Activated naive CD4-positive, alpha-beta T cell (primary cell): ENCODE measurements at regions not wholly inside any gene's neighbourhood (a gene's known extent, or its start where the extent isn't known, plus 50 kb on each side); places are given as distances from the start of the nearest gene placed in this dataset.
A peak's percentile ranks its signal among the peaks of the same experiment; 100 is the strongest.

ENCODE experiments used
- DNase-seq, 4 experiments: peaks; one replicate each; lab custom pipeline; 2025; lab: John Stamatoyannopoulos, UW

DNA sequence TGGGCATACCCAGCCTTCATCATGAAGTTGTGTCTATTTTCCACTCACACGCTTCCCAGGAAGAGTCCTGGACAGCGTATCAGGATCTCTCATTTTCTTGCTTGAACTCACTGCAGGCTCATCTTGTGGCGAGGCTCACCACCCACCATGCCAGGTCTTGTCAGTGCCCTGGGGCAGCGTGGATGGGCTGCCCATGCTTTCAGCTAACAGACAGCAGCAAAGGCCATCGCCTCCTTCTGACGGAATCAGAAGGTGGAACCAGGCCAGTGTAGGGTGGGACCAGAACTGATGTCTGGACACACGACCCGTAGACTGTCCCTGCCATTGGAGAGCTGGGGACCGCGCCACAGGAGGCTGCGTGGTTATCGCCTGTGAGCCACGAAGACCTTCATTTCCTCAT is 169.4 kb downstream of the FOXL1 start:
- DNase-seq = no peak

DNA sequence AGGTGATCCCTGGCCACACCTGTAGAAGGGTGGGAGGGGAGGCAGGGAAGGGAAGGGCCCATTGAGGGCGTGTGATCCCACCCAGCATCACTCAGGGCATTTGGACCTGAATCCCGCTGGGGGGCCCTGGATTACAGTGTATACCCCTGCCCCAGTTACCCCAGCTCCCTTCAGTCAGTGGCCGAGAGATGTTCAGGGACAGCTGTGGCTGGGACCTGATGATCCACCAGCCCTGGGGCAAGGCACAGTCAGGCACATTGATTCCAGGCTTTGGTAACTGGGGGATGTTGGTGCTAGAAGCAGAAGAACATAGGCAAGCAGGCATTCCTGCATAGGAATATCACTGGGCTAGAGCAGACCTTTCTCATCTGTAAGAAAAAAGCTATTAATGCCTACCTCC is 170.3 kb downstream of the FOXL1 start:
- DNase-seq = no peak

DNA sequence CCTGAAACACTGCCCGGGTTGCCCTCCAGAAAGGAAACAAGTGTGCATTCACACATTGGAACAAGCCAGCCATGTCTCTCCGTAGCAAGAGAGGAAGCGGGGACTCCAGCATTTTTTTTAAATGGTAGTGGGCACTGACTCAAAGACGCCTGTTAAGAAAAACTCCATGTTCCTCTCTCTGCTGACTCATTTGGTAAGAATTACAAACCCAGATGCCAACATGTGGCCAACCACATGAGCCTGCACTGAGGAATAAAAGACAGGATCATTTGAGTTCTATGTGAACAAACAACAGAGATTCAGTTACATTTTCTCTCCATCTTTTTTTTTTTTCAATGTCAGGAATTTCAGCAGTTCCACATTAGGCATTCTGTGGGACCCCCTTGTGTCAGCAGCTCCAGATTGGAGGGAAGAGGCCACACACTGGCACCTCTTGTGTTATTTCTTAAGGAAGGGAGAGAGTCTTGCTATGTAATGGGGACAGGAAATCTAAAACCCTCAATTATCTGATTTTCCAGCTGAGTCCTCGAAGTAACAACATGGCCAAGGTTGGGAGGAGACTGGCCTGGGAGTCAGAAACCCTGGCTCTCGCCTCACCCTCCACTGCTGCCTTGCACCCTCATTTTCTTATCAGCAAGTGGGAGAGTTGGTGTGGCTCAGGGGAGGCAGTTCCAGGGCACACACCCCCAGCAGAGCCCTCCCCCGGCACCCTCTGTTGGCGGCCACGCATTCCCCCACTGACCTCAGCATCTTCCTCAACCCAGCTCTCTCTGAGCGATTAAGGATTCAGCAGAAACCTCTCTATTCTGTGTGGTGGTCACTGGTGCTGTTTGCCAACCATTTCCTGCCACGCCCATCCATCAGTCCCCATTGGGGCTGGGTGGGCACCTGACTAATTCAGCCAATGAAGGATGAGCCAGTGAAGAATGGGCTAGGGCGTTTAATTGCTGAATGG is 173.0 kb downstream of the FOXL1 start:
- no peak for DNase-seq

DNA sequence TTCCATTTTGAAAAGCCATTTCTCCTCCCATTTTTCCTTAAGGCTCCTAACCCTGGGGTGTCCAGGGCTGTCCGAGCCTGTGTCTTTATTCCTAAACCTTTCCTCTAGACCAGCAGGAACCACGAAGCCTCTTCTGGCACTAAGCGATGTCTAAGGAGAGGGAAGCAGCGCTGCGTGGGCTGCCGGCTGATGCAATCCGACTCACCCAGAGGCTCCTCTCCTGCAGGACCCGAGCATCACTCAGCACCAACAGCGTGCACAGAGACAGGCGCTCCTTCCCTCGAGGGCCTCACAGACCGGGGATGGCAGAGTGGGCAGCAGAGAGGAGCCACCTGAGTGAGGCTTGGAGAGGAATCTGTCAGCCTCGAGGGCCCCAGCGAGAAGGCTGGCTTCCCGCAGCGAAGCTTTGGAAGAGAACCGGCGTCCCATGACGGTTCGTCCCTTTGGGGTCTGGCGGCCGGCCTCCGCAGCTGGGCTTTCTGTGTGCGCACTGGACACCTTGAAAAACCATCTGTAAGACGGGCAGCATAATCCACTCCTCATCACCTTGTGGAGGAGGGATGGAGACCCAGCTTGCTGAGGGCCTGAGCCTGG is 174.3 kb downstream of the FOXL1 start:
- no peak for DNase-seq

DNA sequence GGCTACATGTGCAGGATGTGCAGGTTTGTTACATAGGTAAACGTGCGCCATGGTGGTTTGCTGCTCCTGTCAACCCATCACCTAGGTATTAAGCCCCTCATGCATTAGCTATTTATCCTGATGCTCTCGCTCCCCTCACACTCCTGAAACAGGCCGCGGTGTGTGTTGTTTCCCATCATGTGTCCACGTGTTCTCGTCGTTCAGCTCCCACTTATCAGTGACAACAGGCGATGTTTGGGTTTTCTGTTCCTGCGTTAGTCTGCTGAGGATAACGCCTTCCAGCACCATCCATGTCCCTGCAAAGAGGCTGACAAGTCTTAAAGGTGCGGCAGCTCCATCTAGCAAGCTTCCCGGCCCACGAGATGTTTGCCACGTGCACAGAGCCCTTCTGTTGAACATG is 175.1 kb downstream of the FOXL1 start:
- no peak for DNase-seq

DNA sequence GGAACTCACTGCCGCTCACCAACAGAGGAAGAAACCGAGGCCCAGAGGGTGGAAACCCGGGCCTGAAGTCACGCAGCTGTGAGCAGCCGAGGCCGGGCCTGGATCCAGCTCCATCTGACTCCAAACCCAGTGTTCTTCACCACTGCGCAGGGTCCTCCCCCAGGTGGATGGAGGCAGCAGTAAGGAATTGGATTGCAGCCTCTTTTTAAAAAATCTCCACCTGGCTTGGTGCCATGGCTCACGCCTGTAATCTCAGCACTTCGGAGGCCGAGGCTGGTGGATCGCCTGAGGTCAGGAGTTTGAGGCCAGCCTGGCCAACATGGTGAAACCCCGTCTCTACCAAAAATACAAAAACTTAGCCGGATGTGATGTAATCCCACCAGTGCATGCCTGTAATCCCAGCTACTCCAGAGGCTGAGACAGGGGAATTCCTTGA is 177.2 kb downstream of the FOXL1 start:
- no peak for DNase-seq

DNA sequence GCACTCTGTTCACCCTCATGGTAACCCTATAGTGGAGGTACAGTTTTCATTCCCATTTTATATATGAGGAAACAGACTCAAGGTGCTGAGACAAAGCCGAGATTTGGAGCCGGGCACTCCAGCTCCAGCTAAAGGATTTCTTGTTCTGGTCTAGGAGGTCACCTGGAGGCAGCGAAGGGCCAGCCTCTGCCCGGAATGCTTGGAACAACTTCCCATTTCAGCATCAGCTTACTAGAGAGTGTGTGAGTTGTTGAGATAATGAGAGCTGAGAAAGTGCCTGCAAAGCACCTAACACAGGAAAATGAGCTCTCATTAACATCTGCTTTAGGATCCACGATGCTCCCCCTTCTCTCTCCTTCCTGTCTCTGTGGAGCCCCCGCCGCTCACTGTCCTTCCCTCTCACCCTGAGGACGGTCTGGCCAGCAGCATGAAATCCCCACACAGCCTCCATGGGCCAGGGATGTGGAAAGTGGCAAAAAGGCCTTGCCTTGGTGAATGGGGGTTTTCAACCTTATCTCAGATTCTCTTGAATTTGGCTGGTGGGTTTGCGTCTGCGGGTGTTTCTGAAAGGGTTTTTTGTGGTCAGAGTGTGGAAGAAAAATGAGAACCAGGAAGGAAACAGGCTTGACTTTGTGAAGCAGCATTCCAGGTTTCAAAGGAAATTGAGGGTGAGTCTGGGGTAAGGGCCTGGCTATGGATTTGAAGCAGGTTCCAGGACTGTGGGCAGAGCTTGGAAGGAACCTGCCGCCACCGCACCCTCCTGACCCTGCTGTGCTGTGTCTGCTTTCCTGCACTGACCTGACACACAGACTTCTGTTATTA is 178.7 kb downstream of the FOXL1 start:
- no peak for DNase-seq

DNA sequence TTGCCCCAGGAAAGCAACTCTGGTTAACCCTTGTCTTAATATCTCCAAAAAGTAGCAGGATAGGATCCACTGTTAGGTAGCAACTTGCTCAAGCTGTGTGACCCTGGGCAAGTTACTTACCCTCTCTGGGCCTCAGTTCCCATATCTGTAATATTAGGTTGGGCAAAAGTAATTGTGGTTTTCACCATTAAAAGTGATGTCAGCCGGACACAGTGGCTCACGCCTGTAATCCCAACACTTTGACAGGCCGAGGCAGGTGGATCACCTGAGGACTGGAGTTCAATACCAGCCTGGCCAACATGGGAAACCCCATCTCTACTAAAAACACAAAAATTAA is 179.3 kb downstream of the FOXL1 start:
- no peak for DNase-seq

DNA sequence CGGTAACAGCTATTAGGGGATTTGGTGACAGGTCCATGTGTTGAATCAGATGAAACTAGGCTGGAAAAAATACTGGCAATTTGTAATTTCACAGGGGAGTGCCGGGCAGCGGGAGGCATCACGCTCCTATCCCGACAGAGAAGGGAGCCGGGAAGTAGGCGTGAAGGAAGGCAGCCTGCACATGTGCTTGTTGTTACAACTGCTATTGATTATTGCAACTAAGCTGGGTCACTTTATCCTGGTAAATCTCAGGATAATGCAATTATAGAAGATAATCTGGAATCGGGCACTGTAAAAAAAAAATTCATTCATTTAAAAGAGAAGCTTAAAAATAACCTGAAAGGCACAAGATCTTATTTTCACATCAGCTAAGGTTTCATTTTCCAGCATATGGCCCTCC is 180.6 kb downstream of the FOXL1 start:
- DNase-seq = no peak

DNA sequence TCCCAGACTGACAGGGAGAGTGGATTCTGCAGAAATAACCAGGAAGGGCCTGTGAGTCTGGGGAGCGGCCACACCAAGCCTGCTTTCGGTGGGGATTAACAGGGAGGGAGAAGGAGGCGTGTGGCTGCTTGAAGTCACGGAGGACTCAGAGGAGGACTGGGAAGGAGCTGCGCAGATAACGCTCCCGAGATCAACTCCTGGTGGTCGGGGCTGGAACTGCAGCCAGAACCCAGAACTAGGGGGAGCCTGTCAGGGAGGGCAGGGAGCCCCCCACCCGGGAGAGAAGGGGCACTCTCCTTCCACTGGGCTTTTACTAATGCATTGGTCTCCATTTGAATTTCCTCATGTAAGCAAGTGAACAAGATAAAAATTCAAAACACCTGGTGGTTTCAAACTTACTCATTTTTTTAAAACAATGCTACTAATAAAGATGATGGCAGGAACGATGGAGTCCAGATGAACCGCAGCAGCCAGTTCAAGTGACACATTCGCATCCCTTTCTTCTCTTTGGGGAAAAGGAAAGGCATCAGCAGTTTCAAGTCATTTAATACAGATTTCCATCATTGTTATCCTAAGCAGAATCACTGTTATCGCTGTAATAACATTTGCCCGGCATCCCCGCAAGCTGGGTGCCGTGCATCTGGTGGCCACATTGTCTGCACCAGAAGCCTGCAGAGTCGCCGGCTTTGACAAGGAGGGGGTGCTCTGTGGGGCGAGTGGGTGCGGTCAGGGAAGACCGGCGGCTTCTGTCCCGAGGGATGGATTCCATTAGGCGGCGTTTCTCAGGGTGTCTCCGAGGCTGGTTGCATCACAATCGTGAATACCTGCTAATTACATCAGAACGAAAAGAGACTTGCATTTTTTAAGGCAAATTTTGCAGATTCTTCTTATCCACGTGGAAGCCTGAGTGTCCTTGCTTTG is 183.0 kb downstream of the FOXL1 start:
- DNase-seq = peak in 2 of 4 experiments; percentile 3 to 4

DNA sequence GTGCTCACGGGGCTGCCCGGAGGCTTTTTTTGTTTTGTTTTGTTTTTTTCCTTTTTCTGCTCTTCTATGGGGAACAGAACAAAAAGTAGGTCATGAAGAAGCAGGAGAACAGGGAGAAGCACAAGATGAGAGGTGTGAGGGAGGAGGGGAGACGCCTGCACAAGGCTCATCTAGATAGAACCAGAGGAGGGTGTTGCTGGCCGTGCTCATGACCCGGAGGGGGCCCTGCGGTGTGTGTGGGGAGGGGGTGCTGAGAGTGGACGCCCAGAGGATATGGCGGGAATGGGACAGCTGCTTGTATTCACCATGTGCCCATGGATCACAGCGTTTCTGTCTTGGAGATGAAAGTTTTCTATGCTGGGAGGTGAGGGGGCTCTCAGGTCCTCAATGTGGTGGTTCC is 183.7 kb downstream of the FOXL1 start:
- DNase-seq = no peak

DNA sequence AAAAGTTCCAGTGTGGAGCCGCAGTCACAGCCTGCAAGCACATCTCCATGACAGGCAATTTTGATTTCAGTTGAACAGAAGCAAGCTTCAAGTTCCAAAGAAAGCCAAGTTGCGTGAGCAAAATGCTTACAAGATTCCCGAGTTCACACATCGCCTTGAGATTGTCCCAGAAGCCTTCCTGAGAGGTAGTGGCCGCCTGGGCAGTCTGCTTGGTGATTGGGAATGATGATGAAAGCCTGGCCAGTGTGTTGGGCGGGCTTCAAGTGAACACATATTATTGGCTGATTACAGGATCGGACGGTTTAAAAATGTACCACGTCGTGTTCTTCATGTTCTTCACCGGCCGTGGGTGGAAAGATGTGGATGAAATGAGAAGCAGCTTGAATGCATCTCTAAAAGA is 185.5 kb downstream of the FOXL1 start:
- DNase-seq = no peak

DNA sequence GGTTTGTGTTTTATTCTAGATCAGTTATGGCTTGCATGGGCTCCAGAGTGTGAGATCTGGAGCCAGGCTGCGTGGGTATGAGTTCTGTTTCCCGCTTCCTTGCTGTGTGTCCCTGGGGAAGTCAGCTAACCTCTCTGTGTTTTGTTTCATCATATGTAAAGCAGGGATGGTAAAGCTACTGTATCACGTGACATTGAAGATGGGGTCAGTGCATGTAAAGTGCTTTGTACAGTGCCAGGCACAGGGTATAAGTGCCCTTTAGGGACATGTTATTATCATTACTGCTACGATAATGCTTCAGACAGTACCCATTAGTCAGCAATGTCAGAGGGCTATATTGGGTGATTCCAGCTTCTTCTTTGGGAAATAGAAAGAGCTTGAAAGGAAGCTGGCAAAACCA is 186.2 kb downstream of the FOXL1 start:
- no peak for DNase-seq

DNA sequence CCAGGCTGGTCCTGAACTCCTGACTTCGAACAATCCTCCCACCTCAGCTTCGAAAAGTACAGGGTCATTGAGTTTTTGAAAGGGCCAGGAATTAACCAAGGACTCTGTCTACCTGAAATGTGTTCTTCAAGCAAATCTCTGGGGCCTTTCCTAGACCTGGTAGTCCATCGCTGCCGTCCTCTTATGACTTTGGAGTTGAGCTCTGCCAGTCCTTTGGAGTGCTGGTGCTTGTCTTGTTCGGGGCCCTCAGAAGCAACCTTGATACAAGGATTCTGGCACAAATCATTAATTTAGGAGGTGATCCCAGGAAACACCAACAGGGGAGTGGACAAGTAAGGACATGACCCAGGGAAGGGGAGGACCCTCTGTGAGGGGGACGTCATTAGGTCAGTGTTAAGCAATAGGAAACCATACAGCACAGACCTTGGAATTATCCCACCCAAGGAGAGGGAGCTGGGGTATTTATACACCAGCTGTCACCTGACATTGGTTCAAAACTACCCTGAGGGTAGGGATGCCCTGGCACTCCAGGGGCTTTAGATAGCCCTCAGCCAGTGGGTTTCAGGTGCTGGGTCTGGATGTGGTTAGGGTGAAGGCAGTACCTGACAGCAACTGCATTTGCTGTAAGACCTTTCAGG is 187.2 kb downstream of the FOXL1 start:
- no peak for DNase-seq

DNA sequence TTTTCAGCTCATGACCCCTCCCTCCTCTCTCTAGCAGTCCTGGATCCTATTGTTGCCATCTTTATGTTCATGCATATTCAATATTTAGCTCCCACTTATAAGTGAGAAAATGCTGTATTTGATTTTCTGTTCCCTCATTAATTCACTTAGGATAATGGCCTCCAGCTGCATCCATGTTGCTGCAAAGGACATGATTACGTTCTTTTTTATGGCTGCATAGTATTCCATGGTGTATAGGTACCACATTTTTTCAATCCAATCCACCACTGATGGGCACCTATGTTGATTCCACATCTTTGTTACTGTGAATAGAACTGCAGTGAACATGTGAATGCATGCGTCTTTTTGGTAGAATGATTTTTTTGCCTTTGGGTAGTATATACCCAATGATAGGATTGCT is 188.4 kb downstream of the FOXL1 start:
- no peak for DNase-seq

DNA sequence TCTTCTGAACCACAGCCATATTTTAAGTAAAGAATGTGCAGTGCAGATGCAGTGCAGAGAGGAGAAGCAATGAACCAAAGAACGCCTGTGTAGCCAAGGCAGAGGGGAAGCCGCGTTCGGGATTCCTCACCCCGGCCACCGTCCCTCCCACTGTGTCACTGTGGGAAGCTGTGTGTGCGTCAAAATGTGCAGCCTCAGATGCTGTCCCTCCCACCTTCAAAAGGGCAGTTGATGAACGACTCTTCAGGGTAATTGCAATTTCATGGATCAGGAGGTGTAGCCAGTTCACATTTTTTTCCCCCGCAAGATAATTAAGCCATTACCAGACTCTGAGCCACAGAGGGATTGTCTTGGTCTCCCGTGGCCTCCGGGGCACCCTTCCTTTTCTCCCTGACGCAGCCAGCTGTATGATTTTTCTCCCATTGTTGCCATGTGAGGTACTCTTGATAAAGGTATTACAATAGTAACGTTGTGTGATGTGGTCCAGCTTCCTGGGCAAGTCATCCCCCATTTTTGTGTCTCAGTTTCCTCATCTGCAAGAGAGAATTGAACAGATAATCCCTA is 190.0 kb downstream of the FOXL1 start:
- DNase-seq = no peak

DNA sequence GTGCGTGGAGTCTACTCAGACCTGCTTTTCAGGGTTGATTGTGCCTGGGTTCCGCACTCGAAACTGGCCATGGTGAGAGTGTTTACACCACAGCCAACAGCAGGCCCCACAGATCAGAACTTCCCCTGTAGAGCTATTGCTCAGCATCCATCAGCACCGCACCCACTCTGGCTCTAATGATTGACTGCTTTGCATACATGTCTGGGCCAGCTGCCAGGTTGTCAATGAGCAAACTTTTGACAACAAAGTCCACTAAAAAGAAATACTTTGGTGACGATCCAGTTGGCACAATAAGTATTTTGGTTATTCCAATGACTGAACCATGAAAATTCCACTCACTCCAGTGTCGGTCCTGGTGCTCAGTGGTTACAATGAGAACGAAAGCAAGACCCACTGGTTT is 190.7 kb downstream of the FOXL1 start:
- no peak for DNase-seq

DNA sequence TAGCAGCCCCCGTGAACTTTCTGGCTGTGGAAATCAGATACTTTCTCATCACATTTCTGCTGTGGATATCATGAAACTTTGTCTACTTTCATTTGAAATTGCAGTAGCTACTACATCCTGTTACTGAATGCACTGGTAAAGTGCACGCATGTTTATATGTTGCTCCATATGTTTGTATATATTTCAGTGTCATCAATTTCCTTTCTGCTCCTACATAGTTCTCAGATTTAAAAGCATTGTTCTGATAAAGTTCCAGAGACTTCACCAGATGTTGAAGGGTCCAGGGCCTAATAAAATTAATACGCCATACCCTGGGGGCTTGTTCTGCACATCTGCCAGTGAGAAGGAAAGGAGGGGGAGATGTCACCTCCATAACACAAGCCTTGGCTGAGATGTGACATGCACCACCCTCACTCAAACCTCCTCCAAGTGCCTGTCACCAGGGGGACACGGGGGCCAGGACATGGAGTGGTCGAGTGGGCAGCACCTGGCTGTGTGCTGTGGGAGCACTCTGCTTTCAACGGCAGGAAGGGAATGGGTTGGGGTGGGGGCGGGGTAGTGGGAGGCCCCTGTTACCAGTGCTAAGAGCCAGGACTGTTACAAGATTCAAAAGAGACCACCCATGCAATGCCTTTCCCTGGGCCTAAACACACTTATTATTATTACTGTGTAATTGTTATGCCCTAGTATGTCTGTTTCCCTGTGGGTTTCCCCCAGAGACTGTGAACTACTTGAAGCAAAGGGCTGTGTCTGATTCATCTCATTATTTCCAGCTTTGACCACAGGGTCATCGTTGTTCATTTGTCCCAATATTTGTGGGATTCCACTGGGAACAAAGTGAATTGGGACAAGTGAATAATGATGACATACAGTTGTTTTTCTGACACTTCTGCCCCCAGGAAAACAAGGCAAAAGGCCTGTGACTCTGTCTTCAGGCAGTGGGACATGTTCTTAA is 193.4 kb downstream of the FOXL1 start:
- DNase-seq = no peak

DNA sequence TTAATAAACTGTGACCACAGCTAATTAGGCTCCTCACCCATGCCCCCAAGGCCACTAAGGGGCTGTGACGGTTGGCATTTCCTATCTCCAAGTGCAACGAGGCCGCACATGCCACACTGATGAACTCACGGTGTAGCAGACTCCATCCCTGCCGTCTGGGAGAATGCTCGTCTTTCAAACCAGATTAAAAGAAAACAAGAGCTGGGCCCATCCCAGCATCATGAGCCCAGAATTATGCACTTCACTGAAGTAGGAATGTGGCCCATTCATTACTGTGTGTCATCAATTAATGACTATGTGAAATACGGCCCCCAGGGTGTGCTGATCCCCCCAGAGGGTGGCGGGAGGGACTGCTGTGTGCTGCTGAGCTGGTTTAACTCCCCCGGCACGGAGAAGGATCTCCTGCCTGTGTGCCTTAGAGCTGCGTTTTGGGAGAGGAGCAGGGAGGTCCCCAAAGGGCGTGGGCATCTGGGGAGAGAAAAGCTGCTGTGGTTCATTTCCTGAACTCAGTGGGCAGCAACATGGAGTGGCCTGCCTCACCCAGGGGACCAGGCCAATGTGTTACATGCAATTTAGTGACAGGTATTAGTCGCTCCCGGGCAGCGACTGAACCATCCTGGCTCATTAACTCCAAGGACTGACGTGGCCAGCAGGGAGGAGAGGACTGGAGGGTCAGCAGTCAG is 194.5 kb downstream of the FOXL1 start:
- DNase-seq = no peak
